Left lung (tissue), 4 donors: ENCODE measurements at regions not wholly inside any gene's neighbourhood (a gene's known extent, or its start where the extent isn't known, plus 50 kb on each side); places are given as distances from the start of the nearest gene placed in this dataset.

ENCODE experiments used
- ATAC-seq: fragments of 200-7000 bp; cut with Tn5 transposase; one replicate; pipeline ENCODE4 v1.9.1; 2020; ENCODE audit warnings: moderate library complexity
- DNase-seq, 4 donors: peaks; one replicate each; pipeline ENCODE4 v3.0.0-alpha.2; 2013 to 2020
- H3K27ac ChIP-seq, 2 donors: fragments of 200-600 bp; sonication (generic) in 1 of 2; one replicate each; pipeline versions ENCODE4 v1.5.0 to v1.8.0; 2020 to 2021
- H3K27me3 ChIP-seq, 2 donors: fragments of 200-600 bp; sonication (generic) in 1 of 2; one replicate each; pipeline versions ENCODE4 v1.5.0 to v1.8.0; 2020 to 2021
- H3K36me3 ChIP-seq, 2 donors: fragments of 200-600 bp; sonication (generic) in 1 of 2; one replicate each; pipeline versions ENCODE4 v1.5.0 to v1.8.0; 2020 to 2021
- H3K4me1 ChIP-seq, 2 donors: fragments of 200-600 bp; one replicate each; pipeline ENCODE4 v1.8.0; 2021
- H3K4me3 ChIP-seq, 2 donors: fragments of 200-600 bp; sonication (generic) in 1 of 2; one replicate each; pipeline versions ENCODE4 v1.5.0 to v1.8.0; 2020 to 2021; ENCODE audit warnings: mild to moderate bottlenecking in 1 of 2
- H3K9me3 ChIP-seq, 2 donors: fragments of 200-600 bp; sonication (generic) in 1 of 2; one replicate each; pipeline versions ENCODE4 v1.5.0 to v1.8.0; 2020 to 2021
- CTCF ChIP-seq, 2 donors: fragments of 200-600 bp; sonication (generic) in 1 of 2; IDR thresholded peaks; one replicate each; pipeline versions ENCODE4 v1.5.0 to v1.8.0; 2021; ENCODE audit warnings: antibody characterized with exemption in 2 of 2
- intact Hi-C, 2 donors: fragments of 100-400 bp; cut with DNase I; formaldehyde crosslinking; loops; one replicate each; pipeline versions ENCODE4 v1.11.2 to v1.14.2; 2022
- donor health status: DM: no; HTN: yes; CAD: no.
- donor health status: DM: no; HTN: no; CAD: no.

- intact Hi-C loops = no loop called here
- peak overlapping the region in 1 of 2 donors; percentile 60 for H3K27ac ChIP-seq
- H3K4me3 ChIP-seq = no peak overlapping the region
- H3K27me3 ChIP-seq = no peaks in the 10 kb centered on the region
- H3K4me1 ChIP-seq = peaks cover 0 to 65% of the 10 kb centered on the region in 2 donors
- TF ChIP-seq CTCF (IDR thresholded peaks at IDR 0.05) = no peak
- no peaks in the 10 kb centered on the region for H3K9me3 ChIP-seq
- no peak for ATAC-seq
- H3K36me3 ChIP-seq = no peaks in the 10 kb centered on the region
- DNase-seq = no peak
These were observed 53.5 kb upstream of the PTPN1 start for GRCh38 chr20:50456452-50457324.

GRCh38 chr20:50459124-50459918 lies 50.9 kb upstream of the PTPN1 start:
- no peak for ATAC-seq
- Histone ChIP-seq H3K36me3 (no peaks in the 10 kb centered on the region), H3K4me1 (peaks cover 0 to 63% of the 10 kb centered on the region in 2 donors), H3K27me3 (no peaks in the 10 kb centered on the region), H3K27ac (no peak overlapping the region), H3K4me3 (no peak overlapping the region), H3K9me3 (no peaks in the 10 kb centered on the region)
- no peak for TF ChIP-seq CTCF (IDR thresholded peaks at IDR 0.05)
- intact Hi-C loops = no loop called here
- DNase-seq = no peak

GRCh38 chr20:50460115-50460607 lies 50.0 kb upstream of the PTPN1 start:
- ATAC-seq (no peak), DNase-seq (no peak)
- no peaks in the 10 kb centered on the region for H3K36me3 ChIP-seq
- H3K27ac ChIP-seq = peak overlapping the region in 1 of 2 donors; percentile 37
- intact Hi-C loops = loop anchor here in 1 of 2 donors (5.0 kb wide), 1 partner anchor 273 kb away; no protein-coding TSS in a partner anchor
- no peaks in the 10 kb centered on the region for H3K9me3 ChIP-seq
- TF ChIP-seq CTCF (IDR thresholded peaks at IDR 0.05) = no peak
- H3K27me3 ChIP-seq = no peaks in the 10 kb centered on the region
- H3K4me1 ChIP-seq = peaks cover 0 to 61% of the 10 kb centered on the region in 2 donors
- no peak overlapping the region for H3K4me3 ChIP-seq
